SK-N-SH treated with all-trans-retinoic acid at 6 μM for 48 hours (cell line): ENCODE measurements at regions not wholly inside any gene's neighbourhood (a gene's known extent, or its start where the extent isn't known, plus 50 kb on each side); places are given as distances from the start of the nearest gene placed in this dataset.

Experiments used
- ATAC-seq: fragments of 200-7000 bp; cut with Tn5 transposase; 3 replicates; pipeline ENCODE4 v1.9.1; 2020; ENCODE audit warnings: mild to moderate bottlenecking, moderate library complexity
- ARNTL ChIP-seq: fragments of 450-650 bp; formaldehyde crosslinking; IDR thresholded peaks from 2 replicates; pipeline ENCODE4 v1.5.0; 2020; ENCODE audit warnings: low read depth, mild to moderate bottlenecking, moderate library complexity, borderline replicate concordance
- BACH2 ChIP-seq: fragments of 250-450 bp; sonication (Bioruptor Pico); IDR thresholded peaks from 2 replicates; pipeline ENCODE4 v1.9.0; 2021; ENCODE audit warnings: mild to moderate bottlenecking, borderline replicate concordance
- CSDC2 ChIP-seq: fragments of 250-450 bp; sonication (Bioruptor Pico); IDR thresholded peaks from 2 replicates; pipeline ENCODE4 v1.5.0; 2020; ENCODE audit warnings: mild to moderate bottlenecking, moderate library complexity
- ESRRG ChIP-seq: fragments of 250-450 bp; sonication (Bioruptor Pico); IDR thresholded peaks from 2 replicates; pipeline ENCODE4 v1.6.1; 2021; ENCODE audit warnings: mild to moderate bottlenecking
- GLIS3 ChIP-seq: fragments of 250-450 bp; sonication (Bioruptor Pico); IDR thresholded peaks from 2 replicates; pipeline ENCODE4 v1.5.0; 2020; ENCODE audit warnings: mild to moderate bottlenecking, moderate library complexity
- ISL1 ChIP-seq: fragments of 250-450 bp; sonication (Bioruptor Pico); IDR thresholded peaks from 2 replicates; pipeline ENCODE4 v2.1.2; 2022; ENCODE audit warnings: mild to moderate bottlenecking, moderate library complexity
- PPARA ChIP-seq: fragments of 250-450 bp; sonication (Bioruptor Pico); IDR thresholded peaks from 2 replicates; pipeline ENCODE4 v1.5.0; 2020; ENCODE audit warnings: mild to moderate bottlenecking, borderline replicate concordance
- RARB ChIP-seq: fragments of 250-450 bp; sonication (Bioruptor Pico); IDR thresholded peaks from 2 replicates; pipeline ENCODE4 v1.8.0; 2021; ENCODE audit warnings: mild to moderate bottlenecking, moderate library complexity
- SNAI2 ChIP-seq: fragments of 250-450 bp; sonication (Bioruptor Pico); IDR thresholded peaks from 2 replicates; pipeline ENCODE4 v1.5.0; 2020; ENCODE audit warnings: mild to moderate bottlenecking, moderate library complexity
- TCF4 ChIP-seq: fragments of 250-450 bp; sonication (Bioruptor Pico); IDR thresholded peaks from 2 replicates; pipeline ENCODE4 v1.8.0; 2021; ENCODE audit warnings: mild to moderate bottlenecking, moderate library complexity, borderline replicate concordance
- TOX ChIP-seq: fragments of 250-450 bp; sonication (Bioruptor Pico); IDR thresholded peaks from 2 replicates; pipeline ENCODE4 v1.8.0; 2021; ENCODE audit warnings: mild to moderate bottlenecking, moderate library complexity, borderline replicate concordance
- ZC3H10 ChIP-seq: fragments of 250-450 bp; sonication (Bioruptor Pico); IDR thresholded peaks from 2 replicates; pipeline ENCODE4 v1.5.1; 2021; ENCODE audit warnings: mild to moderate bottlenecking, moderate library complexity
- ZFP3 ChIP-seq: fragments of 250-450 bp; sonication (Bioruptor Pico); IDR thresholded peaks from 2 replicates; pipeline ENCODE4 v1.5.0; 2020; ENCODE audit warnings: mild to moderate bottlenecking, moderate library complexity
- ZFP30 ChIP-seq: fragments of 450-650 bp; formaldehyde crosslinking; IDR thresholded peaks from 2 replicates; pipeline ENCODE4 v1.5.0; 2022; ENCODE audit warnings: mild to moderate bottlenecking, moderate library complexity
- ZNF565 ChIP-seq: fragments of 450-650 bp; formaldehyde crosslinking; conservative IDR thresholded peaks from 2 replicates; pipeline ENCODE4 v1.5.0; 2020; ENCODE audit warnings: low read depth, mild to moderate bottlenecking, moderate library complexity
- ZNF70 ChIP-seq: fragments of 450-650 bp; formaldehyde crosslinking; IDR thresholded peaks from 2 replicates; pipeline ENCODE4 v1.5.0; 2020; ENCODE audit warnings: mild to moderate bottlenecking, moderate library complexity
- ZNF8 ChIP-seq: fragments of 450-650 bp; formaldehyde crosslinking; IDR thresholded peaks from 2 replicates; pipeline ENCODE4 v1.5.0; 2020; ENCODE audit warnings: mild to moderate bottlenecking, moderate library complexity
- TF ChIP-seq, protein P1 (sequence below): fragments of 250-450 bp; sonication (Bioruptor Pico); IDR thresholded peaks from 2 replicates; pipeline ENCODE4 v1.5.1; 2021; ENCODE audit warnings: mild to moderate bottlenecking, moderate library complexity
- TF ChIP-seq, protein P2 (sequence below): fragments of 250-450 bp; sonication (Bioruptor Pico); IDR thresholded peaks from 2 replicates; pipeline ENCODE4 v1.5.0; 2020; ENCODE audit warnings: mild to moderate bottlenecking, moderate library complexity
- TF ChIP-seq, protein P3 (sequence below): fragments of 250-450 bp; sonication (Bioruptor Pico); IDR thresholded peaks from 2 replicates; pipeline ENCODE4 v1.8.0; 2020; ENCODE audit warnings: mild to moderate bottlenecking, moderate library complexity, borderline replicate concordance
- TF ChIP-seq, protein P4 (sequence below): fragments of 250-450 bp; sonication (Bioruptor Pico); IDR thresholded peaks from 2 replicates; pipeline ENCODE4 v1.8.0; 2021; ENCODE audit warnings: low read depth, mild to moderate bottlenecking, moderate library complexity, borderline replicate concordance
- TF ChIP-seq, protein P5 (sequence below): fragments of 250-450 bp; sonication (Bioruptor Pico); IDR thresholded peaks from 2 replicates; pipeline ENCODE4 v1.5.1; 2020; ENCODE audit warnings: low read depth, mild to moderate bottlenecking, moderate library complexity

DNA sequence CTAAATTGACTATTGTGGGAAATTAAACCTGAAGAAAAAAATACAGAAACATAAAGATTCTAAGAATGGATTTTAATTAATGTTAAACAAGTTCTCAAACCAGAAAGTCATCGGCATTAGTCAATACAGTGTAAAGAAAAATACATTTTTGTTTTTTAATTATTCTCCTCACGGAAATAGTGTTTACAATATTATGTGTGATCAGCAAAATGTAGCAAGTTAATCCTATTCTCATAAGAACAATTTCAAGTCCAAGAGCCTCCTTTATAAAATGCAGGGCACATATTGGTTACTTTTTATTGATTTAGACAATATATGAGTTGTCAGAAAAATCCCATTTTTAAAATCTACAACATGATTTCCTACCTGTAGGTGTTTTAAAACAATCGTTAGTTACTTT lies 158.0 kb upstream of the MGAT4C start:
- TF ChIP-seq CSDC2: no peak
- no peak for TF ChIP-seq ARNTL
- TF ChIP-seq TCF4 (CRISPR knock-in tag): no peak
- TF ChIP-seq, protein P1, sequence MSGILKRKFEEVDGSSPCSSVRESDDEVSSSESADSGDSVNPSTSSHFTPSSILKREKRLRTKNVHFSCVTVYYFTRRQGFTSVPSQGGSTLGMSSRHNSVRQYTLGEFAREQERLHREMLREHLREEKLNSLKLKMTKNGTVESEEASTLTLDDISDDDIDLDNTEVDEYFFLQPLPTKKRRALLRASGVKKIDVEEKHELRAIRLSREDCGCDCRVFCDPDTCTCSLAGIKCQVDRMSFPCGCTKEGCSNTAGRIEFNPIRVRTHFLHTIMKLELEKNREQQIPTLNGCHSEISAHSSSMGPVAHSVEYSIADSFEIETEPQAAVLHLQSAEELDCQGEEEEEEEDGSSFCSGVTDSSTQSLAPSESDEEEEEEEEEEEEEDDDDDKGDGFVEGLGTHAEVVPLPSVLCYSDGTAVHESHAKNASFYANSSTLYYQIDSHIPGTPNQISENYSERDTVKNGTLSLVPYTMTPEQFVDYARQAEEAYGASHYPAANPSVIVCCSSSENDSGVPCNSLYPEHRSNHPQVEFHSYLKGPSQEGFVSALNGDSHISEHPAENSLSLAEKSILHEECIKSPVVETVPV (CRISPR knock-in tag): no peak
- TF ChIP-seq, protein P2, sequence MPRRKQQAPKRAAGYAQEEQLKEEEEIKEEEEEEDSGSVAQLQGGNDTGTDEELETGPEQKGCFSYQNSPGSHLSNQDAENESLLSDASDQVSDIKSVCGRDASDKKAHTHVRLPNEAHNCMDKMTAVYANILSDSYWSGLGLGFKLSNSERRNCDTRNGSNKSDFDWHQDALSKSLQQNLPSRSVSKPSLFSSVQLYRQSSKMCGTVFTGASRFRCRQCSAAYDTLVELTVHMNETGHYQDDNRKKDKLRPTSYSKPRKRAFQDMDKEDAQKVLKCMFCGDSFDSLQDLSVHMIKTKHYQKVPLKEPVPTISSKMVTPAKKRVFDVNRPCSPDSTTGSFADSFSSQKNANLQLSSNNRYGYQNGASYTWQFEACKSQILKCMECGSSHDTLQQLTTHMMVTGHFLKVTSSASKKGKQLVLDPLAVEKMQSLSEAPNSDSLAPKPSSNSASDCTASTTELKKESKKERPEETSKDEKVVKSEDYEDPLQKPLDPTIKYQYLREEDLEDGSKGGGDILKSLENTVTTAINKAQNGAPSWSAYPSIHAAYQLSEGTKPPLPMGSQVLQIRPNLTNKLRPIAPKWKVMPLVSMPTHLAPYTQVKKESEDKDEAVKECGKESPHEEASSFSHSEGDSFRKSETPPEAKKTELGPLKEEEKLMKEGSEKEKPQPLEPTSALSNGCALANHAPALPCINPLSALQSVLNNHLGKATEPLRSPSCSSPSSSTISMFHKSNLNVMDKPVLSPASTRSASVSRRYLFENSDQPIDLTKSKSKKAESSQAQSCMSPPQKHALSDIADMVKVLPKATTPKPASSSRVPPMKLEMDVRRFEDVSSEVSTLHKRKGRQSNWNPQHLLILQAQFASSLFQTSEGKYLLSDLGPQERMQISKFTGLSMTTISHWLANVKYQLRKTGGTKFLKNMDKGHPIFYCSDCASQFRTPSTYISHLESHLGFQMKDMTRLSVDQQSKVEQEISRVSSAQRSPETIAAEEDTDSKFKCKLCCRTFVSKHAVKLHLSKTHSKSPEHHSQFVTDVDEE (CRISPR knock-in tag): no peak
- no peak for TF ChIP-seq ZNF8 (CRISPR knock-in tag)
- no peak for TF ChIP-seq ISL1 (CRISPR knock-in tag)
- TF ChIP-seq, protein P3, sequence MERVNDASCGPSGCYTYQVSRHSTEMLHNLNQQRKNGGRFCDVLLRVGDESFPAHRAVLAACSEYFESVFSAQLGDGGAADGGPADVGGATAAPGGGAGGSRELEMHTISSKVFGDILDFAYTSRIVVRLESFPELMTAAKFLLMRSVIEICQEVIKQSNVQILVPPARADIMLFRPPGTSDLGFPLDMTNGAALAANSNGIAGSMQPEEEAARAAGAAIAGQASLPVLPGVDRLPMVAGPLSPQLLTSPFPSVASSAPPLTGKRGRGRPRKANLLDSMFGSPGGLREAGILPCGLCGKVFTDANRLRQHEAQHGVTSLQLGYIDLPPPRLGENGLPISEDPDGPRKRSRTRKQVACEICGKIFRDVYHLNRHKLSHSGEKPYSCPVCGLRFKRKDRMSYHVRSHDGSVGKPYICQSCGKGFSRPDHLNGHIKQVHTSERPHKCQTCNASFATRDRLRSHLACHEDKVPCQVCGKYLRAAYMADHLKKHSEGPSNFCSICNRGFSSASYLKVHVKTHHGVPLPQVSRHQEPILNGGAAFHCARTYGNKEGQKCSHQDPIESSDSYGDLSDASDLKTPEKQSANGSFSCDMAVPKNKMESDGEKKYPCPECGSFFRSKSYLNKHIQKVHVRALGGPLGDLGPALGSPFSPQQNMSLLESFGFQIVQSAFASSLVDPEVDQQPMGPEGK (CRISPR knock-in tag): no peak
- no peak for TF ChIP-seq RARB (CRISPR knock-in tag)
- TF ChIP-seq SNAI2 (CRISPR knock-in tag): no peak
- TF ChIP-seq, all 23 proteins: peak for 0
- ATAC-seq: no peak

DNA sequence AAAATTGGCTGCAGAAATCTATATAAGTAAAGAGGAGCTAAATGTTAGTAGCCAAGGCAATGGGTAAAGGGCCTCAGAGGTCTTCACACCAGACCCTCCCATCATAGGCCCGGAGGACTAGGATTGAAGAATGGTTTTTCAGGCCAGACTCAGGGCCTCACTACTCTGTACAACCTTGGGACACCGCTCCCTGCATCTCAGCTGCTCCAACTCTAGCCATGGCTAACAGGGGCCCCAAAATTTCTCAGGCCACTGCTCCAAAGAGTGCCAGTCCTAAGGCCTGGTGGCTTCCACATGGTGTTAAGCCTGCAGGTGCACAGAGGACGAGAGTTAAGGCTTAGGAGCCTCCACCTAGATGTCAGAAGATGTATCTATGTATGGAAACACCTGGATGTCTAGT lies 155.5 kb upstream of the MGAT4C start:
- ATAC-seq: no peak
- TF ChIP-seq TCF4 (CRISPR knock-in tag) (no peak), ZC3H10 (CRISPR knock-in tag) (no peak), ZFP3 (CRISPR knock-in tag) (no peak), TOX (no peak), ISL1 (CRISPR knock-in tag) (no peak), PPARA (CRISPR knock-in tag) (no peak), BACH2 (CRISPR knock-in tag) (no peak), ZNF565 (CRISPR knock-in tag) (no peak), ZFP30 (CRISPR knock-in tag) (no peak), GLIS3 (no peak), ZNF70 (no peak), ARNTL (no peak), SNAI2 (CRISPR knock-in tag) (no peak)
- TF ChIP-seq, protein P3 (CRISPR knock-in tag): no peak
- TF ChIP-seq, protein P1 (CRISPR knock-in tag): no peak
- TF ChIP-seq, all 23 proteins: peak for 0

DNA sequence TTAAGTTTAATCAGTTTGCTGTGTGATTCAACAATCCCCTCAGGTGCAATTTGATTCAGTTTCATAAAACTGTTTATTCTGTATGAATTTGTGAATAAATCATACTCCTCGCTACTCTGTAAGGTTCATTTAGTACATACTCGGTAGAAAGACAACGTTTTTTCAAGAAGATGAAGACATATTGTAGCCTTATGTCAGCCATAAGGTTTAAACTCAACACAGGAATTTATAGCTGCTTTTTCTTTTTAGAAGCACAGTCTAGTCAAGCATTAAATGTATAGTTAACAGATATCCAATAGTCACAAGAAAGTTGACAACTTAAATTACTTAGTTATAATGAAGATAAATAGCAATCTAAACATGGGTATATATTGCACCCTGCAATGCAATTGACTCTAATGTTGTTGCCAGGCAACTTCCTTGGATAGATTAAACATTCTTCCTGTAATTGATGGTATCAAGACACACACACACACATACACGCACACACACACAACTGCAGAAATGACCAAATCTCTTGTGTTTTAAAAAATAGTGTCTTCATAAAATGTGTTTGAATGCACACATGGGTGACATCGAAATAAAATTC lies 151.5 kb upstream of the MGAT4C start:
- no peak for ATAC-seq
- TF ChIP-seq ZC3H10 (CRISPR knock-in tag) (no peak), CSDC2 (no peak), PPARA (CRISPR knock-in tag) (no peak), ISL1 (CRISPR knock-in tag) (no peak), ZFP3 (CRISPR knock-in tag) (no peak), TOX (no peak), ESRRG (CRISPR knock-in tag) (no peak), GLIS3 (no peak)
- TF ChIP-seq, protein P4, sequence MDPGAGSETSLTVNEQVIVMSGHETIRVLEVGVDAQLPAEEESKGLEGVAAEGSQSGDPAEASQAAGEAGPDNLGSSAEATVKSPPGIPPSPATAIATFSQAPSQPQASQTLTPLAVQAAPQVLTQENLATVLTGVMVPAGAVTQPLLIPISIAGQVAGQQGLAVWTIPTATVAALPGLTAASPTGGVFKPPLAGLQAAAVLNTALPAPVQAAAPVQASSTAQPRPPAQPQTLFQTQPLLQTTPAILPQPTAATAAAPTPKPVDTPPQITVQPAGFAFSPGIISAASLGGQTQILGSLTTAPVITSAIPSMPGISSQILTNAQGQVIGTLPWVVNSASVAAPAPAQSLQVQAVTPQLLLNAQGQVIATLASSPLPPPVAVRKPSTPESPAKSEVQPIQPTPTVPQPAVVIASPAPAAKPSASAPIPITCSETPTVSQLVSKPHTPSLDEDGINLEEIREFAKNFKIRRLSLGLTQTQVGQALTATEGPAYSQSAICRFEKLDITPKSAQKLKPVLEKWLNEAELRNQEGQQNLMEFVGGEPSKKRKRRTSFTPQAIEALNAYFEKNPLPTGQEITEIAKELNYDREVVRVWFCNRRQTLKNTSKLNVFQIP: no peak
- TF ChIP-seq, protein P2 (CRISPR knock-in tag): no peak
- TF ChIP-seq, protein P5, sequence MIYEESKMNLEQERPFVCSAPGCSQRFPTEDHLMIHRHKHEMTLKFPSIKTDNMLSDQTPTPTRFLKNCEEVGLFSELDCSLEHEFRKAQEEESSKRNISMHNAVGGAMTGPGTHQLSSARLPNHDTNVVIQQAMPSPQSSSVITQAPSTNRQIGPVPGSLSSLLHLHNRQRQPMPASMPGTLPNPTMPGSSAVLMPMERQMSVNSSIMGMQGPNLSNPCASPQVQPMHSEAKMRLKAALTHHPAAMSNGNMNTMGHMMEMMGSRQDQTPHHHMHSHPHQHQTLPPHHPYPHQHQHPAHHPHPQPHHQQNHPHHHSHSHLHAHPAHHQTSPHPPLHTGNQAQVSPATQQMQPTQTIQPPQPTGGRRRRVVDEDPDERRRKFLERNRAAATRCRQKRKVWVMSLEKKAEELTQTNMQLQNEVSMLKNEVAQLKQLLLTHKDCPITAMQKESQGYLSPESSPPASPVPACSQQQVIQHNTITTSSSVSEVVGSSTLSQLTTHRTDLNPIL: no peak
